ENCODE measurements at regions not wholly inside any gene's neighbourhood (a gene's known extent, or its start where the extent isn't known, plus 50 kb on each side); places are given as distances from the start of the nearest gene placed in this dataset.

DNA sequence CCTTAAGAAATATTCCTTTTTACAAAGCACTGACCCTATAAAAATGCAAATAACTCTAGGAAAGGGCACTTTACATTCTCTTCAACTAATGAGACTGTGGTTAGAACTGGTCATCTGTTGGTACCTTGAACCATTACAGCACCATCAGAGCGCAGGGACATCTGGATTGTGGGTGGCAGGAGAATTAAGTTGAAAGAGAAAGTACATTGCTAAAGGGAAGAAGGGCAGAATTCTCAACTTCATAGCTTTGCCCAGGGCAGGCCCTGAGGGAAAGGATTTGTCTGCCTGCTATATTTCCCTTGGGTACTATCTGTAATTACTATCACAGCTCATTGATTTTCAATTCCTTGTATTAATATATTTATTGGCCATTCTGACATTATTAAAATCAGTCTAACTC, 196.8 kb downstream of the KLF12 start:
- DNase-seq: no peak

DNA sequence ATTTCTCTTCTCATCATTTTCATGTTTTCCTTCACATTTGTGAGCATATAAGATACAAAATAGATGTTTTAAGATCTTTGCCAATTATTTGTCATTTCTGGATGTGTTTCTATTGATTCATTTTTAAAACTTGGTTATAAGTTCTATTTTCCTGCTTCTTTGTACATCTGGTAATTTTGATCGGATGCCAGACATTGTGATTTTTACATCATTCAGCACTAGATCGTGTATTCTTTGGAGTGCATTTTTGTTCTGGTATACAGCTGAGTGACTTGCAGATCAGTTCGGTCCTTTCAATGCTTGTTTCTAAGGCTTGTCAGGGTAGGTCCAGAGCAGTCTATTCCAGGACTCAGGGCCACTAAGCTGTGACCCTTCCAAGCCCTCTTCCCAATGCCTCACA, 198.2 kb downstream of the KLF12 start:
- DNase-seq: no peak

- no peak for DNase-seq
Observed at GRCh38 chr13:73934771-73935170, 199.4 kb downstream of the KLF12 start.

DNA sequence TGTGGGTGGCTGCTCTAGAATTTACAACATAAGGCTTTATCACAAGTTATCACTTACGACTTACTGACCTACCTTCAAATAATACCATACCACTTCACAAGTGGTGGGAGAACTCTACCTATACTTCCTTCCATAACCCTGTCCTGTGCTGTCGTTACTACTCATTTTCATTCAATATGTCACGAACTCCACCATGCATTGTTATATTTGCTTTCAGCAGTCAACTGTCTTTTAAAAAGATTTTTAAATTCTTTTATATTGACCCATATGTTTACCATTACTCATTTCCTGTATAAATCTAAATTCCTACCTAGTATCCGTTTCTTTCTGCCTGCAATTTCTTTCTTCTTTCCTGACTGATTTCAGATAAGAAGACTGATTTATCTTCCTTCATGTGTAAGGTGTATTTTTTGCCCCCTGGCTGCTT, 200.0 kb downstream of the KLF12 start:
- DNase-seq: no peak

DNA sequence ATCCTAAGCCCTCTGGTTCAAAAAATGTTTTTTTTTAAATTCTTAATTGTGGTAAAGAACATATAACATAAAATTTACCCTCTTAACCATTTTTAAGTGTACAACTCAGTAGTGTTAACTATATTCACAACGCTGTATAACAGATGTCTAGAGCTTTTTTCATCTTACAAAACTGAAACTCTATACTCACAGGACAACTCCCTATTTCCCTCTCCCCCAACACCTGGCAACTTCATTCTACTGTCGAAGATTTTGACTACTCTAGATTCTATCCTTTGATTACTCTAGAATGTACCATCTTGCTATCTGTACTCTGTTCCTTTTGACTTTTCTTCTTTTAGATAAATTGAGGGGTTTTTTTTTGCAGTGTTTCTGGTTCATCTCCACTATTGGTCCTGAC, 200.4 kb downstream of the KLF12 start:
- DNase-seq: no peak

- no peak for DNase-seq
Observed at GRCh38 chr13:73932091-73932490, 202.1 kb downstream of the KLF12 start.

DNA sequence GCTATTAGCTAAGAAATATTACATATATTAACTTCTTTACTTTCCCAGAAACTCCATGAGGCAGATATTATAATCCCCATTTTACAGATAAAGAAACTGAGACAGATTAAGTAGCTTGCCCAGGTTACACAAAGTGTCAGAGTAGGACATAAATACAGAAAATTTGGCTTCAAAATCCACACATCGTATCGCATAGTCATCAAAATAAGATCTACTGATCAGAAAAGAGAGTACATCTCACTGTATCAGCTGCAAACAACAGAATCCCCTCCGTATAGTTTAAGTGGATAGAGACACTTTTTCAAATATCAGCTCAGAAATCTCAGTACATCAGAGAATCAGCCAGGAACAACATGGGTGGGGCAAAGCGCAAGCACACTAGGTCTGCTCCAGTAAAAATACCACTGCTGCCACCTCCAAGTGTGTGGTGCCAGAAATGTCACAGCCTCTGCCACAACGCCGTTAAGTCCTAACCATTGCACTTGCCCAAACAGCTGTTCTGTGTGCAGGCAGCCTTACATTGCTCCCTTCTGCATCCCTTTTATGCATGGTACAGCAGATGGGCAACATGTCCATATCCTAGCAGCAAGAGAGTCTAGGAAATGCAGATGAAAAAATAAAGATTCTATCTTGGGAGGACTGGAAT, 204.8 kb downstream of the KLF12 start:
- DNase-seq: no peak

DNA sequence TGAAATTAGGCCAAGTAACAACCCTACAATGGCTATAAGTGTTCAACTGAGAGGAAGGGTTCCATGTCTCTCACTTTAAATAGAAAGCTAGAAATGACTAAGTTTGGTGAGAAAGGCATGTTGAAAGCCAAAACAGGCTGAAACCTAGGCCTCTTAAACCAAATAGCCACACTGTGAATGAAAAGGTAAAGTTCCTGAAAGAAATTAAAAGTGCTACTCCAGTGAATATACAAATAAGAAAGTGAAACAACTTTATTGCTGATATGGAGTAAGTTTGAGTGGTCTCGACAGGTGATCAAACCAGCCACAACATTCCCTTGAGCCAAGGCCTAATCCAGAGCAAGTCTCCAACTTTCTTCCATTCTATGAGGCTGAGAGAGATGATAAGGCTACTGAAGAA, 209.6 kb downstream of the KLF12 start:
- DNase-seq: no peak

- DNase-seq: no peak
Observed at GRCh38 chr13:73922493-73923393, 211.5 kb downstream of the KLF12 start.

DNA sequence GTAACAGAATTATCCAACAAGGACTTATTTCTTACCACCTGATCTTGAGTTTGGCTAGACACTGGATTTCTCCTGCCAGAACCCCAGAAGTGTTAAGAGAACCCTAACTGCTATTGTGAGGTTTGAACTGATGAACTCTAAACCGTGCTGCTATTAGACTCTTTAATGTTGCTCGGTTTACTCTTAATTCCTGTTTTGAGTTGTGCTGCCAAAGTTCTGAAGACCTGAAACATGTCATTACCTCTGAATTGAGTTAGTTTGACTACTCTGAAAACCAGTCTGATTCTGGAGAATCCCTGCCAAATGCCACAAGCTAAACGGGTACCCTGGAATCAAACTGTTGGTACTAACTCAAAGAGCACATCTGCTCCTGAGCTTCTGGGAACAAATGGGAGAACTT, 215.5 kb downstream of the KLF12 start:
- DNase-seq: no peak

DNA sequence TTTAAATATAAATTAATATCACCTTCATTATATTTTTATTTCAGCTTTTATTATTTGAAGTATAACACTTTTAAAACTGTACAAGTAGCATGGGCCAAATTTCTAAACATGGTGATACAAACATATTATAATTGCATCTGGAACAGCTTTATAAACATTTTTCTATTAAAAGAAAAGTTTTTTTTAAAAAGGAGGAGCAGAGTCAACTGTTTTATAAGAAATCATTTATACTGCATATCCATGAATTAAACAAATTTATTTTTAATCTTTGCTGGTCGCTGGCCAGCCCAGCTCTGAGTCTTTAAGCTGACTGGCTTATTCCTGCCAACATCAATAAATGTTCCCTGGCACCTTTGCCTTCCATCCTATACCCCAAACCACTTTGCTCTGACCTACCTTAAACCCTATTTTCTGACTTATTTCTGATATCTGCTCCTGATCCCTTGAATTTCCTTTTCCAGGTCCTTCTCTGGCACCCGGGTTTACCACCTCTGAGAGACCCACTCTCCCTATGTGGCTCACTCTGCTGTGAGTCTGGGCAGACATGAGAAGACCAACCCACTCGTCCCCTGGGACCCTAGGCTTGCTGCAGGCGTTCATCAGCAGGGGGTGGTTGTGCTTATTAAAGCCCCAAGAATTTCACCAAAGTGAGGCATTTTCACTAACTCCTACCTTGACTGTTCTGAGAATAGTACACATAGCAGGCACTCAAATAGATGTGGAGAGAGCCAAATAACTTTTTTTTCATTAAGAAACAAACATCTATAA, 220.3 kb downstream of the KLF12 start:
- no peak for DNase-seq

DNA sequence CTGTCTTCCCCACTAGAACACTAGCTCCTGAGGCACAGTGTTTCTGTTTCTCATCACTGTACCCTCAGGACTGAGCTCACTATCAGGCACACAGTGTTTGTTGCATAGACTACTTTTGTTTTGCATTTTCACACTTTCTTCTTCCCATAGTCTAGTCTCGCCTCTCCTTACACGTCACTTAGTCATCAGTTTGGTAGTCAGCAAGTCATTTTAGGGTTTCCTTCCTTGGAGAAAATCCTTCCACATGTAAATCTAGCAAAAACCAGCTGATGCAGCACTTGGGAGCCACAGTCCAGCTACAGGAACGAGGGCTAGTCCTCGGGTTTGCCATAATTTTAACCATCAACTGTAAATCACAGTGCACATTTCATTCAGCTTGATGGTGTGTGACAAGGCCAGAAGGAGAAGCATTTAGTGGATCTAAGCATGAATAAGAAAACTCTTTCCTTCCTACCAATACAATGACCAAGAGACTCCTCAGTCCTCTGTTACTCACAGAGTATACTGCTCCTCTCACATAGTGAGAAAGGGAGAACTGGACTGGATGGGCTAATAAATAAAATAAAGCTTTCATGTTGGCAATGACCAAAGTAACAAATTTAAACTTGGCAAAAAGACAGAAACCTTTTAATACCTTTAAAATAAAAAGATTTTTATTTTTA, 221.0 kb downstream of the KLF12 start:
- DNase-seq: peak in 1 of 51 donors; percentile 45

- no peak for DNase-seq
Observed at GRCh38 chr13:73911361-73911760, 222.8 kb downstream of the KLF12 start.

DNA sequence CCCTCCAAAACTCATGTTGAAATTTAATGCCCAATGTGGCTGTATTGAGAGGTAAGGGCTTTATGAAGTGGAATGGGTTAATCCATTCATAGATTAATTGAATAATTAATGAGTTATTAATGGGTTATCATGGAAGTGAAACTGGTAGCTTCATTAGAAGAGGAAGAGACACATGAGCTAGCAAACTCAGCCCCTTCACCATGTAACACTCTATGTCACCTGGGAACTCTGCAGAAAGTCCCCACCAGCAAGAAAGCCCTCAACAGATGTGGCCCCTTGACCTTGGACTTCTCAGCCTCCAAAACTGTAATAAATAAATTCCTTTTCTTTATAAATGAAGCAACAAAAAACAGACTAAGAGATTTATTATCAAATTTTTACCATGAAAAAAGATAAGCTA, 223.5 kb downstream of the KLF12 start:
- DNase-seq: no peak

DNA sequence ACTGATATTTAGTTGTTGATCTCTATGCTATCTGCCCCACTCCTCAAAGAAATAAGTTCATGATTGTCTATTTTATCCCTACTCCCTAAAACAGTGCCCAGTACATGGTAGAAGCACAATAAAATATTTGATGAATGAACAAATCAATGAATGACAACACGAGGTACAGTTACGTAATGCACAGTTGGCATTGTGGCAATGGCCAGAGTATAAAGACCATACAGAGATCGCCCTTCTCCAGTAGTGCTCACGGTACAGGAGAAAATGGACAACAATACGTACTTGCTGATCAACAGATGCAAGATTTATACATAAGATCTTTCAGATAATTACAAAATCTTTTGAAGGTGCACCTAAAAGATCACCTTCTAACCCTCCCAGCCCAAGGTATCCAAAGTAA, 225.4 kb downstream of the KLF12 start:
- DNase-seq: no peak

GRCh38 chr13:73904625-73905024, 229.6 kb downstream of the KLF12 start:
- DNase-seq: no peak

DNA sequence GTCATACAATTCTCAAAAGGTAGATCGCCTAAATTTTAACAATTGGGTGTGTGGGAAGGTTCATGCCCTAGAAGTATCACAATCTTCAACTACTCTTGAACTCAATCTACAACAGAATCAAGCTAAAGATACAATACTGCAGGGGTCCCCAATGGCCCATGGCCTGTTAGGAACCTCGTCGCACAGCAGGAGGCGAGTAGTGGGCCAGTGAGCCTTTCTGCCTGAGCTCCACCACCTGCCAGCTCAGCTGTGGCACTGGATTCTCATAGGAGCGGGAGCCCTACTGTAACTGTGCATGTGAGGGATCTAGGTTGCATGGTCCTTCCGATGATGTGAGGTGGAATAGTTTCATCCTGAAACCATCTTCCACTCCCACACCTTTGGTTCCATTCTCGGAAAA, 230.6 kb downstream of the KLF12 start:
- DNase-seq: no peak

GRCh38 chr13:73902847-73903246, 231.4 kb downstream of the KLF12 start:
- no peak for DNase-seq

GRCh38 chr13:73902296-73902695, 231.9 kb downstream of the KLF12 start:
- DNase-seq: no peak

DNA sequence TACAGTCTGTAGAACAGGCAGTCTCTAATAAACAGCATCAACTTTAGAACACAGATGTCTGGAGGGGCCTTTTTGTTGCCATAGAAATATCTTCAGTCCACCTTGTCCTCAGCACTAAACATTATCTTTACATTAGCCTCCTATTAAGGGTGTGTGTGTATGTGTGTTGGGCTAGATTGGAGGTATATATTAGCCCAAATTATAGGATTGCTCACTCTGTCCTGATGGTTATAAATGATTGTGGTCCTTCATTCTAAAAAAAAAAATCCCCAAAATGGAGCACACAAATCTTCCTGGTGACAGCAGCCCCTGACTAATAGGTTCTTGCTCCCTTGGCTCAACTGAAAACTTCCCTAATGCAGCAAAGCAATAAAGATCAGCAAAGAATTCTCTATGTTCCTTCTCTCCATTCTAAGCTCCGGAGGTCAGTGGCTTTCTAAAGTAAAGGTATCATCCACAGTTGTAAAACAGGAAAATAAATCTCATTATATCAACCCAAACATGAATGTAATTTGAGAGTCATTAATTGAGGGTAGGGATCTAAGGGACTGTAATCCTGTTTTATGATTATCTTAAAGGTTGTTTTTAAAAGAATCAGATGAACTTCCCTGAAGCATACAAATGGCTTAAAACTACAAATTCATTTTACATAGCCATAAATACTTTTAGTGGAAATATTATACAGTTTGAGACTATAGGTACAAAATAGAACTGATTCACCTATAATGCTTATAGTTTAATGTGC, 232.7 kb downstream of the KLF12 start:
- DNase-seq: no peak

GRCh38 chr13:73900591-73900990, 233.6 kb downstream of the KLF12 start:
- DNase-seq: no peak
